Prostate gland (tissue), 2 donors: ENCODE measurements at regions not wholly inside any gene's neighbourhood (a gene's known extent, or its start where the extent isn't known, plus 50 kb on each side); places are given as distances from the start of the nearest gene placed in this dataset.

Source experiments
- CTCF ChIP-seq, 4 experiments: fragments of 200-600 bp in 2 of 4; fragments of 450-650 bp in 2 of 4; sonication (generic) in 2 of 4; IDR thresholded peaks; 1 replicate in 3 of 4; 2 replicates in 1 of 4; pipeline ENCODE4 v1.5.1; 2016 to 2019; ENCODE audit warnings: antibody characterized with exemption in 4 of 4, mild to moderate bottlenecking in 2 of 4, moderate library complexity in 2 of 4
- POLR2A ChIP-seq: fragments of 450-650 bp; IDR thresholded peaks from one replicate; pipeline ENCODE4 v1.6.1; 2016; ENCODE audit warnings: antibody characterized with exemption, mild to moderate bottlenecking
- POLR2AphosphoS5 ChIP-seq: sonication (generic); formaldehyde crosslinking; IDR thresholded peaks from one replicate; pipeline ENCODE4 v1.6.1; 2017; ENCODE audit warnings: antibody characterized with exemption

GRCh38 chr2:120807751-120808150, 72.1 kb downstream of the GLI2 start:
- TF ChIP-seq POLR2A (no peak), CTCF (IDR thresholded peaks at IDR 0.05) (no peak), POLR2AphosphoS5 (no peak)
